Endometrium (tissue), 2 donors: ENCODE measurements at regions not wholly inside any gene's neighbourhood (a gene's known extent, or its start where the extent isn't known, plus 50 kb on each side); places are given as distances from the start of the nearest gene placed in this dataset.

Experiments used
- FAIRE-seq: peaks from 2 replicates; lab custom pipeline; 2012; peaks lifted over from hg19 to GRCh38; lab: Jason Lieb, UNC
- donor health status: control.
- donor health status: control.

DNA sequence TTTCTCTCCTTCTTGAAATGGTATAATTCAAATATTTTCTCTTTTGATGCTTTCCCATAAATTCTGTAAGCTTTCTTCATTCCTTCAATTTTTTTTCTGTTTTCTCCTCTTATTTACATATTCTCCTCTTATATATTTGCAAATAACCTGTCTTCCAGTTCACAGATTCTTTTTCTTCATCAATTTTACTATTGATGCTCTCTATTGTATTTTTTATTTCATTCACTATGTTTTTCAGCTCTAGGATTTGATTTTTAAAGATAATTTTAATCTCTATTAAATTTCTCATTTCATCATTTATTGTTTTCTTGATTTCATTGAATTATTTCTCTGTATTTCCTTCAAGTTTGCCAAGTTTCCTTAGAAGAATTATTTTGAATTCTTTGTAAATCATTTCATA is 54.0 kb upstream of the PRPS1L1 start:
- no peak for FAIRE-seq

DNA sequence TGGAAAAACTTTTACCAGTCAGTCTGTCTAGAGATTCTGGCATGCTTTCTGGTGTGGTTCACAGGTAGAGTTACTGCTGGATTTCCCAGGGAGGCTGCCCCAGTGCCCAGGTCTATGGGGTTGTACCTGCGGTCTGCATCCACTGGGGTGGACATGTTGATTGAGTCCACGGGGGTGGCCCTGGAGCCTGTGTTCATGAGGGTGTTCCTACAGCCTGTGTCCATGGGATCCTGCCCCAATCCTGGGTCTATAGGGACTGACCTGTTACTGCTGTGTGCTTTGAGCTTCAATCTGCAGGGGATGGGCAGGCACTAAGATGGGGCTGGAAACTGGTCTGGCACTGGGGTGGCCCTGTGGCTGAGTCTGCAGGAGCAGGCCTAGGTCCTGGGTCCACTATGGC is 54.5 kb upstream of the PRPS1L1 start:
- no peak for FAIRE-seq

- FAIRE-seq: no peak
These were observed 58.7 kb upstream of the PRPS1L1 start for GRCh38 chr7:18086165-18087025.

DNA sequence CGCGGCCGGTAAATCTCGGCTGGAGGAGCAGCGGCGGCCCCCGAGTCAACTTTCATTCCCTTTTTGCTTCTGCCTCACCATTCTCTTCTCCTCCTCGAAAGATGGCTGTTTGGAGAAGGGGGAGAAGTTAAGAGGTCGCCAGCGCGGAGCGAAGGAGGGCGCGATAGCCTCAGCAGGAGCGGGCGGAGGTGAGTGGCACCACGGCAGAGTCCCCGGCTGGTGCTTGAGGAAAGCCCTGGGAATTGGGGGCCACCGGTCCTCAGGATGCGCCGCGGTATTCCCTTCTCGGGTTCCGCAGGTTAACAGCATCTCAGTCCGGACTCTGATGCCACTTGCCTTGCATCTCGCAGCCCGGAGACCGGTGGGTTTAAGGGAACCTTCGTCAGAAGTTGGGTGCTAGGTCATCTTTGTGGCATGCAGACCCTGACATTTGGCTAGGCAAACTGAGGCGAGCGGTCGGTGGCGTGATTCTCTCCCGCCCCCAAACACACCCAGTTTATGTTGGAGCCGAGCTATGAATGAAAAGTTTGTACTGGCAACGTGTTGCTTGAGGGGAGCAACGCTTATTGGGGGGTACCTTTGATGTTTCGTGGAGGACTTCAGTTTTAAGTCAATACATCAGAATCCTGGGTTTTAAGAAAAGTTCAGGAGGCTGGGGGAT is 59.5 kb upstream of the PRPS1L1 start:
- FAIRE-seq: no peak

DNA sequence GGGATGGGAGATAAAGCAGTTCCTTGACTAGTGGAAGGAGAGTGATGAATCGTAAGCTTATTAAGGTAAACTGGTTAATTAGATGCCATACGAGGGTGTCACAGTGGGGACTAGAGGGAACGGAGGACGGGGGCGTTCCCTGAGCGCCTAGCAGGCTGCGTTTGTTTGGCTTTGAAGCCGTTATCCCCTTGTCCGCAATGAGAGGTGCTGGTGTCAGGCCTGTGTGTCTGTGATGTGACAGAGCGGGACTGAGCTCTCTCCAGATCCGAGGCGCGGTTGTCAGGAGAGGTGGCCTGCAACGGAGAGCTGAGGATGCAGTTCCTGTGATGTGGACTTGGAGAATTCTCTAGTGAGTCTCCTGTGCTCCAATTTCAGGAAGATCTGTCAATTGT is 60.0 kb upstream of the PRPS1L1 start:
- no peak for FAIRE-seq

DNA sequence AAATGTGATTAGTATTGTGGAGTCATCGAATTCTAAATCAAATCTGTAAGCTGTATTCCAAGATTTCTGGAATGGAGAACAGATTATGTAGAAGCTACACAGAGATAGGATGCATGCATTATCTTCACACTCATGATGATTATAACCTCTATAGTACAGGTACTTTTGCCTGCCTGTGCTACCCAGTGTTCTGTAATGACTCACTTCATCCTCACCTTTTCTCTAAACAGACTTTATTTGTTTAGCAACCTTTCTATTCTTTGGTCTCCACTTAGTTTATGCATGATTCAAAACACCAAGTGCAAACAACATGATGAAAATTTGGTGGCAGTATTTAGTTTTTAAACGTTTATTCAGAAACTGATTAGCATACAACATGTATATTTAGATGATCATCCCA is 68.4 kb upstream of the PRPS1L1 start:
- FAIRE-seq: no peak

- no peak for FAIRE-seq
These were observed 74.9 kb upstream of the PRPS1L1 start for GRCh38 chr7:18102576-18102975.

DNA sequence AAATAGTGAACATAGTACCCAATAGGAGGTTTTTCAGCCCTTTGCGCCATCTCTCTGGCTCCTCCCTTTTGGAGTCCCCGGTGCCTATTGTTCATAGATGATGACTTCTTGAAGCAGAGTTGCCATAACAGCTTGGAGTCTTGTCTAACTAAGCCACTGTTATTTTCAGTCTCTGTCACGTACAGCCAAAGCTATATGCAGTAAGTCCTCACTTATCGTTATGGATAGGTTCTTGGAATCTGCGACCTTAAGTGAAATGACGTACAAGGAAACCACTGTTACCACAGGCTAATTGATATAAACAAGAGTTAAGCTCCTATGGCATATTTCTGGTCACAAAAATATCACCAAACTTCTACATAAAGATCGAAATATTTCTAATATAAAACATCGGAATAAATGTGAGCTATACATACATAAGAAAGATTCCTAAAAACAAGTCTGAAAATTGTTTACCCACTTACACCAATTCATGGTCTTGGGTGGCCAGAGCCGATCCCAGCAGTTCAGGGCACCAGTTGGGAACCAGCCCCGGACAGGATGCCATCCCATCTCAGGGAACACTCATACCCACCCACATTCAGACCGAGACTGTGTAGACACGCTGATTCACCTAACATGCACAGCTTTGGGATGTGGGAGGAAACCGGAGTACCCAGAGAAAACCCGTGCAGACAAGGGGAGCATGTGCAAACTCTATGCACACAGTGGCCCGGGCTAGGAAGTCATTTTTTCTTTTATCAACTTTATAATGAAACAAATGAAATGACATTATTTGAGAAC is 76.0 kb upstream of the PRPS1L1 start:
- FAIRE-seq: no peak

DNA sequence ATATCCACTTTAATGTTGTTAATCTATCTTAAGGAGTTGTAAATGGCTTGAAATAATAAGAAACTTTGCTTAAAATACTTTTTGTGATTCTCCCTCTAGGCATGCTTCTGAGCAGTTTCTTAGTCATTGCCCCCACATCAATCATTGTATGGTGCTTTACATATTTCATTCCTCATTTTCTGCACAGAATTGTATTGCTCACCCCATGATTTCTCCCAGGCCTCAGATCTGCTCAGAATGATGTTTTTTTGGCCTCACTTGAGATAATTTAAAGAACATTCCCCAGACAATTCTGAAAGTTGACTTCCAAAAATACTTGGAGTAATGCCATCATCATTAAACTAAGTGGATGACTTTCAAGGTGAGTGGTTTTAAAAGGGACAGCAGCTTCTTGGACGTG is 82.1 kb upstream of the PRPS1L1 start:
- no peak for FAIRE-seq

GRCh38 chr7:18116661-18117060 is 89.0 kb upstream of the PRPS1L1 start:
- FAIRE-seq: no peak

- FAIRE-seq: no peak
These were observed 89.8 kb upstream of the PRPS1L1 start for GRCh38 chr7:18117482-18117881.

DNA sequence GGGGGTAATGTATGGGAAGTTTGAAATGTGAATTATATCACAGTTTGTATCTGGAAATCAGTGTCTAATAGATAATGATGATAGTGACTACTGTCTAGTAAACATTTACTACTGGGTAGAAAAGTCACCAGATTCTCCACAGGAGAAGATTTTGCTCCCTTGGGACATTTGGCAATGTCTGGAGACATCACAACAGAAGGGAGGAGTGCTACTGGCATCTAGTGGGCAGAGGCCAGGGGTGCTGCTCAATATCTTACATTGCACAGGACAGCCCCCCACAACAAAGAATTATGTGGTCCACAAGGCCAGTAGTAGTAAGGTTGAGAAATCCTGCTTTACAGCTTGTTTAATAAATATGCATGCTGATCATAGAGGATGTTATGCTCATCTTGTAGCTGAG is 92.3 kb upstream of the PRPS1L1 start:
- no peak for FAIRE-seq

DNA sequence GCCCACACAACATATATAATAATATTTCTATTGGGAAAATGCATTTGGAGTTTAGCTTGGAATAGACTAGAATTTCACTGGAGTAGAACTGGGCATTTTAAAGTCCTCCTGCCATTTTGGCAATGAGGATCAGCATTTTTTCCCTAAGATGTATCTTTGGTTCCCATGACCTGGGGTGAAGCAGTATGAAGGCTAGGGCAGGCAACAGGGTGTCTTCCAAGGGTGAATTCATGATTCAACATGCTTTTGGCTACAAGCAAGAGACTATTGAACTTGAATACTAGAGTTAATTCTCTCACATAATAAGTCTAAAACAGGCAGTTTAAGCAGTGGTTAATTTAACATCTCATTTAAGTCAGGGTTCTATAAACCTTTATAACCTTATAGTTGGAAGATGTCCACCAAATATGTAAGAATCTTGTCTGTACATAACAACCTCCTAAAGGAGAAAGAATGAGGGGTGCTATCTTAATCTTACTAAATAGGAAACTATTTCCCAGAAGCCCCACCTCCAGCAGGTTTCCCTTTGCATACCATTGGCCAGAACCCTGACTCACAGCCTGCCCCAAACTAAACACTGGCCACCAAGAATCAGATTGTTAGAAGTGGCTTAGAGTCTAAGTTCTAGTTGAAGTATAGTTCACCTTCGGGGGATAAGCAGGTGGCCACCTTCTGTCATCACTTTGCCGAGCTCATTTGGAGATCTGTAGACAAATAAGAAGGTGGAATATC is 96.0 kb upstream of the PRPS1L1 start:
- no peak for FAIRE-seq

- FAIRE-seq: no peak
These were observed 97.8 kb upstream of the PRPS1L1 start for GRCh38 chr7:18125476-18125875.

DNA sequence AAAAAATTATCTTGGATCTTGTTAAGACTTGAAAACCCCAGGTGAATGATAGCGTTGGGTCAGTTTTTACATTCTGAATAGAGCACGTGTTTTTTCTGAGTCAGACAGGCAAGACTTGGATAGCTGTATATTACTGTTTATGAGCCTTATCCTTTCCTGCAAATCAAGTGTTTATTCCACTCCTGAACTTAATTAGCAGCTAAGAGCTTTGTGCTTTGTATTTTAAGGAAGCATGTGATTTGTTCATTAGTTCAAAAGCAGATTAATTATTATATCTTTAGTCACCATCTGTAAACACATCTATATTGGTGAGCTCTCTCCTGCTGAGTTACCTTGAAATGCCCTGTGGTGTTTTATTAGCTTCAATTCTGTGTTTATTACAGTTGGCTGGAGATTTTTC is 98.6 kb upstream of the PRPS1L1 start:
- FAIRE-seq: no peak

GRCh38 chr7:18128846-18129245 is 101.2 kb upstream of the PRPS1L1 start:
- FAIRE-seq: no peak

DNA sequence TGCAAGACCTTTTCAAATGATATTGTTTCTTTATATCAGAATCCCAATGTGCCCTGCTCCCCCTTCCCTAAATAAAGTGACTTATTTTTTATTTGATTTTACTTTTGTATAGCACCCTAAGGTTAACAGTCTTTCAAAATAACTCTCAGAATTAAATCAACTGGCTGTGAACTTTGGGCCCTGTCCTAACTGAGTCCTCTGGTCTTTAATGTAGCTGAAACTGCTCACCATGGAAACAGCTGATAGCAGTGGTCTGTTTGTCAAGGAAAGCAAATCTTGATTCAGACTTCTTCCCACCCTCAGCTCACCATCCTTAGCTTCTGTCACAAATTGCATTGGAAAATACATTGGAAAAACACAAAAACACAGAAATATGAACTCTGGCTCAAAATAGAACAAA is 105.2 kb upstream of the PRPS1L1 start:
- FAIRE-seq: no peak

GRCh38 chr7:18133921-18134320 is 106.3 kb upstream of the PRPS1L1 start:
- no peak for FAIRE-seq

GRCh38 chr7:18140943-18141342 is 113.3 kb upstream of the PRPS1L1 start:
- no peak for FAIRE-seq

DNA sequence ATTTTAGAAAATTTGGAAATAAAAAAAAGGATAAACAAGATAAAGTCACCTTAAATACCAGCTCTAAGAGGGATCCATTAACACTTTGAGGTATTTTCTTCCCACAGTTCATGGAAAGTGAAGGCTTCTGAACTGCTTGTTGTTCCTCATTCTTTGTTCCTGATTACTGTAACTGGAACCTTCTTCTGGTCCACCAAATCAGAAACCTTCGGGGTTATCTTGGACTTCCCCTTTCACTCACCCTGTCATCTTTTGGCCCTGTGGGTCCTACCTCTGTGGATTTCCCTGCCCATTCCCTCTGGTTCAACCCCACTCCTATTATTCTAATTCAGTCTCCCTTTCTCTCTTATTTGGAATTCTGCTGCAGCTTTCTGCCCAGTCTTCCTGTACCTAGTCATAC is 116.5 kb upstream of the PRPS1L1 start:
- no peak for FAIRE-seq

DNA sequence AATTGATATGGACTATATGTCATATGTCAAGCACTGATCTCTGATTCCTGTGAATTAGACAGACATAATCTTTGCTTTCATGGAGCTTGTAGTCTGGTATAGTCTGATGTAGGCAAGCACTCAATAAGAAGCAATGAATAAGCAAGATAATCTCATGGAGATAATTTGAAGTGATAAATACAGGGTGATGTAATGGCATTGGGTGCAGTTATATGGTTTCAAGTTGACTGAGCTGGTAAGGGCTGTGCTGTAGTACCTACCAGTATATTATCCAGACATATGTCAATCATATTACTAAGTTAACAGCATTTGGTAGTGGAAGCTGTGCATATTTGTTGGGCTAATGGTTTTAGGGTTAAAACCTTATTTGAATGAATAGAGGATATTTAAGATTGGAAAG is 117.5 kb upstream of the PRPS1L1 start:
- no peak for FAIRE-seq

- no peak for FAIRE-seq
These were observed 123.8 kb upstream of the PRPS1L1 start for GRCh38 chr7:18151422-18151821.
